NB4 (cell line): ENCODE measurements at regions not wholly inside any gene's neighbourhood (a gene's known extent, or its start where the extent isn't known, plus 50 kb on each side); places are given as distances from the start of the nearest gene placed in this dataset.
A peak's percentile ranks its signal among the peaks of the same experiment; 100 is the strongest.

Source experiments
- DNase-seq: peaks from one replicate; pipeline ENCODE4 v3.0.0; 2010; ENCODE audit warnings: low read depth
- H3K4me3 ChIP-seq: one replicate; pipeline ENCODE4 v1.5.1; 2011; ENCODE audit warnings: mild to moderate bottlenecking, low read depth, low read length, moderate library complexity
- MYC ChIP-seq: IDR thresholded peaks from 2 replicates; pipeline ENCODE4 v1.6.1; 2011; ENCODE audit warnings: low read depth, low read length
- POLR2A ChIP-seq: IDR thresholded peaks from 2 replicates; pipeline ENCODE4 v1.6.1; 2011; ENCODE audit warnings: mild to moderate bottlenecking; ENCODE audit not compliant: insufficient read length; ENCODE audit errors: extremely low read depth
- TF ChIP-seq, protein P1 (sequence below): IDR thresholded peaks from one replicate; pipeline ENCODE4 v1.5.1; 2012; ENCODE audit warnings: low read depth, low read length
- TF ChIP-seq, protein P2 (sequence below): IDR thresholded peaks from 2 replicates; pipeline ENCODE4 v1.6.1; 2011; ENCODE audit warnings: low read depth, low read length

DNA sequence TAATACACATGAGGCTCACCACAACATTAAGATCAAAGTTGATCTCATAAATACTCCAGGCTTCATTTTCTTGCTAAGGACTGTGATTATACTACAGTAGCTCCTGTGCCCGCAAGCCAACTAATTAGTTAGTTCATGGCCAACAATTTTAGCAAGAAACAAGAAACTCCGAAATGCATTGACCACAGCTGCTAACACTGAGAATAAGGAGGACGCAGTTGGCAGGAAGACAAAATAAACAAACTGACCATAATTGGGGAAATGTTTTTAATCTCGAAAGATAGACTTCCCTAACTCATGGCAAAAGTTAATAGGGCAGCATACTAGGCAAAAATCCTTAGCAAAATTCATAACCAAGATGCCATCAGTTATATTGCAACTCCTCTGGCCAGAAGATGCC lies 115.5 kb upstream of the SPEF2 start:
- no peak for DNase-seq
- H3K4me3 ChIP-seq: no peak overlapping the region
- TF ChIP-seq POLR2A (no peak), MYC (no peak)
- TF ChIP-seq, protein P1, sequence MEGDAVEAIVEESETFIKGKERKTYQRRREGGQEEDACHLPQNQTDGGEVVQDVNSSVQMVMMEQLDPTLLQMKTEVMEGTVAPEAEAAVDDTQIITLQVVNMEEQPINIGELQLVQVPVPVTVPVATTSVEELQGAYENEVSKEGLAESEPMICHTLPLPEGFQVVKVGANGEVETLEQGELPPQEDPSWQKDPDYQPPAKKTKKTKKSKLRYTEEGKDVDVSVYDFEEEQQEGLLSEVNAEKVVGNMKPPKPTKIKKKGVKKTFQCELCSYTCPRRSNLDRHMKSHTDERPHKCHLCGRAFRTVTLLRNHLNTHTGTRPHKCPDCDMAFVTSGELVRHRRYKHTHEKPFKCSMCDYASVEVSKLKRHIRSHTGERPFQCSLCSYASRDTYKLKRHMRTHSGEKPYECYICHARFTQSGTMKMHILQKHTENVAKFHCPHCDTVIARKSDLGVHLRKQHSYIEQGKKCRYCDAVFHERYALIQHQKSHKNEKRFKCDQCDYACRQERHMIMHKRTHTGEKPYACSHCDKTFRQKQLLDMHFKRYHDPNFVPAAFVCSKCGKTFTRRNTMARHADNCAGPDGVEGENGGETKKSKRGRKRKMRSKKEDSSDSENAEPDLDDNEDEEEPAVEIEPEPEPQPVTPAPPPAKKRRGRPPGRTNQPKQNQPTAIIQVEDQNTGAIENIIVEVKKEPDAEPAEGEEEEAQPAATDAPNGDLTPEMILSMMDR: no peak
- TF ChIP-seq, protein P2, sequence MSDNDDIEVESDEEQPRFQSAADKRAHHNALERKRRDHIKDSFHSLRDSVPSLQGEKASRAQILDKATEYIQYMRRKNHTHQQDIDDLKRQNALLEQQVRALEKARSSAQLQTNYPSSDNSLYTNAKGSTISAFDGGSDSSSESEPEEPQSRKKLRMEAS: no peak

DNA sequence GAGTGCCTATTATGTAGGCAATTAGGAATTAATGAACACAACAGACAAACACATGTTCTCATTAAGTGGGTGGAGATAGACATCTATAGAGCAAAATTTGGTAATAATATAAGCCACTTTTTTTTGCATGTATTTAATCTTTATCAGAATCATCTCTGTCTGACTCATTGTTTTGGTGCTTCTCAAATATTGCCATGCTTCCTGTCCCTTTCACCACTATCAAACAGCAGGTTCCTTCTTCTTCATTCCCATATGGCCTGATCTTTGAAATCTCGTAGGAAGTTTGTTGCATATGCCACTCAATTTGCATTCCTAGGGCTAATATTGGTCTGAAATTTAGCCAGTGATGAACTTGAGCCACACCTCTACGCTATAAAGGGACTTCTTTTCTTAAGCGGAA lies 128.9 kb upstream of the SPEF2 start:
- peak; percentile 67 for DNase-seq
- TF ChIP-seq, protein P1: no peak
- TF ChIP-seq MYC (peak; percentile 14; the same call in 1 of the 2 replicates), POLR2A (no peak)
- TF ChIP-seq, protein P2: peak; percentile 29; the same call in 1 of the 2 replicates
- H3K4me3 ChIP-seq: no peak overlapping the region

DNA sequence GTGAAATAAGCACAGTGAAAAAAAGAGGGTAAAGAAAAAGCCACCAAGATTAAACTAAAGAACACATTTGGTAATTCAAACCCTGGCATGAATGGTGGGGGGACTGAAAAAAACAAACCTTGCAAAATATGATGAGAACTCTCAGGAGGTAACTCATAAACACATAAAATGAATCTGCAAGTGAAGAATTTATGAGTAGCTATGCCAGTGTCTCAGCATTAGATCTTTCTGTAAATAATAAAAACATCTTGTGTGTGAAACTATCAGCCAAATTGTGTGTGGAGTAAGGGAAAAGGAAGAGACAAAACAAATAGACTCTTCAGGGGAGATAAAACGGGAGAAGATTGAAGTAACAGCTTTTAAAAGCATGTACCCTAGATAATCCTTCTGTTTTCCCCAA lies 129.6 kb upstream of the SPEF2 start:
- no peak for TF ChIP-seq MYC
- TF ChIP-seq, protein P2: no peak
- TF ChIP-seq, protein P1: no peak
- TF ChIP-seq POLR2A: no peak
- no peak for DNase-seq
- no peak overlapping the region for H3K4me3 ChIP-seq

DNA sequence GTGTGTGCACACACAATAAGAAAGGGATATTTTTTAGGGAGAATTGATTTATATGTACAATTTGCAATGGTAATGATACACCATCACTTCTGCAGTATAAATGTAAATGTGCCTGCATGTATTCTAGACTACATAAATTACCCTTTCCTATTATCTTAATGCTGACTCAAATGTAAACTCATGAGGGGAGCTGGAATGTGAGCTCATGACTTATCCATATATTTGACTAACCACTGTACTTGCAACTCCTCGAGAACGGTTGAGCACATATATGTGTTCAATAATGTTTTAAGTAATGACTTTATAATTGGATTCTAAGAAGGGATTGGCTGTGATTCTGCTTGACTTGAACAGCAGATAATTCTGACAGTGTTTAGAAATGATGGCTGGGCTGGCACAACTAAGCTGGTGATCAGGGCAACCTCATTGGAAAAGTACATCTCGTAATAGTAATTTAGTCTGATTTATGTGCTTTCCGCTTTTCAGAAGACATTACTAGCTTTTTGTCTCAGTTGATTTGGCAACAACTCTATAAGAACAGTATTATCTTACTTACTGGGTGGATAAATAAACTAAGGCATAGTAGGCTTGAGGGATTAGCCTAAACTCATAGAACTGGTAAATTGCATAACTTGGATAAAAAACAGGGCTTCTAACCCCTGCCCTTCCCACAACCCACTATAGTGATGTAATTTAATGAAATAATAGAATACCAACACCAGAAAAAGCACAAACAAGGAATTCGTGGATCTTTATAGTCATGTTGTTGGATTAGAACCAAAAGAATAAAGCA lies 130.2 kb upstream of the SPEF2 start:
- TF ChIP-seq, protein P1: no peak
- TF ChIP-seq POLR2A (no peak), MYC (no peak)
- TF ChIP-seq, protein P2: no peak
- no peak for DNase-seq
- H3K4me3 ChIP-seq: no peak overlapping the region

DNA sequence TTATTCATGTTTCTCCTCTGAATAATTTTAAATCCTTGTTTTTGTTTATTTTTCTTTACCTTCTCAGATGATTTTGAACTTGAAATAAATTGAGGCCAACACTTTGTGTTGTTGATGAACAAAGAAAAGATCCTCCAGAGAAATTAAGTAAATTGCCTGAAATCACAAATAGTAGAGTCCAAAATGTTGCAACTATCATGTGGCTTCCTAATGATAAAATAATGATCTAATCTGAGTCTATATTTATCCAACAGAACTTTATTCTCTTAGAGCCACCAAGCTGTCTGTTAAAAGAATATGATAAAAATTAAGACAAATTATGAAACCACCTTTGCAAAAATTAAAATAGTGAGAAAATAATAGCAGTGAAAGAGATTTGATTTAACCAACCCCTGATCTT lies 132.2 kb upstream of the SPEF2 start:
- TF ChIP-seq, protein P1: no peak
- TF ChIP-seq, protein P2: no peak
- no peak for TF ChIP-seq POLR2A
- TF ChIP-seq MYC: no peak
- no peak for DNase-seq
- H3K4me3 ChIP-seq: no peak overlapping the region
